ENCODE measurements at regions not wholly inside any gene's neighbourhood (a gene's known extent, or its start where the extent isn't known, plus 50 kb on each side); places are given as distances from the start of the nearest gene placed in this dataset.

GRCh38 chr4:14771094-14771493 is 231.2 kb upstream of the CPEB2 start:
- no peak for DNase-seq (ENCODE audit: low read depth in 2 of 2)

GRCh38 chr4:14771504-14772175 is 230.6 kb upstream of the CPEB2 start:
- no peak for DNase-seq (ENCODE audit: low read depth in 2 of 2)

- DNase-seq (ENCODE audit: low read depth in 2 of 2), result no peak
Measured at GRCh38 chr4:14772388-14772787, 229.9 kb upstream of the CPEB2 start.

GRCh38 chr4:14783011-14783877 is 219.0 kb upstream of the CPEB2 start:
- DNase-seq (ENCODE audit: low read depth in 2 of 2), result peak; percentile 20 to 23

GRCh38 chr4:14787221-14787620 is 215.1 kb upstream of the CPEB2 start:
- DNase-seq (ENCODE audit: low read depth in 2 of 2), result no peak

- DNase-seq (ENCODE audit: low read depth in 2 of 2), result no peak
Measured at GRCh38 chr4:14787894-14788293, 214.4 kb upstream of the CPEB2 start.

- no peak for DNase-seq (ENCODE audit: low read depth in 2 of 2)
Measured at GRCh38 chr4:14790494-14790893, 211.8 kb upstream of the CPEB2 start.

GRCh38 chr4:14792702-14793227 is 209.5 kb upstream of the CPEB2 start:
- no peak for DNase-seq (ENCODE audit: low read depth in 2 of 2)

- no peak for DNase-seq (ENCODE audit: low read depth in 2 of 2)
Measured at GRCh38 chr4:14800977-14801376, 201.3 kb upstream of the CPEB2 start.

- DNase-seq (ENCODE audit: low read depth in 2 of 2), result no peak
Measured at GRCh38 chr4:14802596-14802995, 199.7 kb upstream of the CPEB2 start.

GRCh38 chr4:14807856-14808255 is 194.4 kb upstream of the CPEB2 start:
- DNase-seq (ENCODE audit: low read depth in 2 of 2), result no peak

GRCh38 chr4:14809203-14809602 is 193.1 kb upstream of the CPEB2 start:
- DNase-seq (ENCODE audit: low read depth in 2 of 2), result no peak

GRCh38 chr4:14810121-14810520 is 192.2 kb upstream of the CPEB2 start:
- DNase-seq (ENCODE audit: low read depth in 2 of 2), result no peak

GRCh38 chr4:14810568-14810967 is 191.7 kb upstream of the CPEB2 start:
- no peak for DNase-seq (ENCODE audit: low read depth in 2 of 2)

- no peak for DNase-seq (ENCODE audit: low read depth in 2 of 2)
Measured at GRCh38 chr4:14812101-14812500, 190.2 kb upstream of the CPEB2 start.

GRCh38 chr4:14816623-14817261 is 185.5 kb upstream of the CPEB2 start:
- no peak for DNase-seq (ENCODE audit: low read depth in 2 of 2)

GRCh38 chr4:14824189-14824588 is 178.1 kb upstream of the CPEB2 start:
- DNase-seq (ENCODE audit: low read depth in 2 of 2), result no peak

- DNase-seq (ENCODE audit: low read depth in 2 of 2), result no peak
Measured at GRCh38 chr4:14827111-14827510, 175.2 kb upstream of the CPEB2 start.

GRCh38 chr4:14829795-14830194 is 172.5 kb upstream of the CPEB2 start:
- DNase-seq (ENCODE audit: low read depth in 2 of 2), result no peak

- no peak for DNase-seq (ENCODE audit: low read depth in 2 of 2)
Measured at GRCh38 chr4:14831416-14831815, 170.9 kb upstream of the CPEB2 start.

- DNase-seq (ENCODE audit: low read depth in 2 of 2), result no peak
Measured at GRCh38 chr4:14833053-14833452, 169.2 kb upstream of the CPEB2 start.

GRCh38 chr4:14834382-14834781 is 167.9 kb upstream of the CPEB2 start:
- DNase-seq (ENCODE audit: low read depth in 2 of 2), result no peak

GRCh38 chr4:14835288-14835687 is 167.0 kb upstream of the CPEB2 start:
- no peak for DNase-seq (ENCODE audit: low read depth in 2 of 2)

Data from fibroblast of skin of left quadriceps (primary cell).